Epithelial cell of prostate (primary cell): ENCODE measurements at regions not wholly inside any gene's neighbourhood (a gene's known extent, or its start where the extent isn't known, plus 50 kb on each side); places are given as distances from the start of the nearest gene placed in this dataset.

Experiments
- DNase-seq: peaks from one replicate; pipeline ENCODE4 v3.0.0-alpha.2; 2011; ENCODE audit warnings: low read depth, low spot score
- H3K27ac ChIP-seq: fragments of 450-650 bp; 2 replicates; pipeline ENCODE4 v1.5.1; 2017; ENCODE audit warnings: mild to moderate bottlenecking

DNA sequence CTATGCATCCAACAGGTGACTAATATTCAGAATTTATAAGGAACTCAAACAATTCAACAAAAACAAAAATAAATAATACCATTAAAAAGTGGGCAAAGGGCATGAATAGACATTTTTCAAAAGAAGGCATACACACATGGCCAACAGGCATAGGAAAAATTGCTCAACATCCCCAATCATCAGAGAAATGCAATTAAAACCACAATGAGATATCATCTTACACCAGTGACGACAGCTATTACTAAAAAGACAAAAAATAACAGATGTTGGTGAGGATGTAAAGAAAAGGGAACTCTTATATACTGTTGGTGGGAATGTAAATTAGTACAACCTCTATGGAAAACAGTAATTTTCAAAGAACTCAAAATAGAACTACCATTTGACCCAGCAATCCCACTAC lies 250.4 kb upstream of the N4BP1 start:
- H3K27ac ChIP-seq = no peak overlapping the region
- DNase-seq = no peak

DNA sequence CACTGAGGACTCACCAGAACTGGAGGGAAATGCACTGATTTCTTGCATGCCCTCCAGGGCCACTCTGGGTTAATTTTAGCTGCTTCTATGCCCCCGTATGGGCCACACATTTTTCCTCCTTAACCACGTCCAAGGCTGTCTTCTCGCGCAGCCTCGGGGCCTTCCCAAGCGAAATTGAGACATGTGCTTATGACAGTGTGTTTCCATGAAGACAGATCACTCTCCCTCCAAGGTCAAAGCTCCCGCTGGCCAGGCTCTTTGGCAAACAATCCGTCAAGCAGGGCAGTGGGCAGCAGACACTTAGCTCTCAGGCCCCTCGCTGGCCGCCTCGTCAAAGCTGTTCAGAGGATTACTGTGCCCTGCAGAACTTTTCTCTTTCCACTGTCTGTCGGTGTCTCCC lies 243.0 kb upstream of the N4BP1 start:
- no peak for DNase-seq
- H3K27ac ChIP-seq = no peak overlapping the region

DNA sequence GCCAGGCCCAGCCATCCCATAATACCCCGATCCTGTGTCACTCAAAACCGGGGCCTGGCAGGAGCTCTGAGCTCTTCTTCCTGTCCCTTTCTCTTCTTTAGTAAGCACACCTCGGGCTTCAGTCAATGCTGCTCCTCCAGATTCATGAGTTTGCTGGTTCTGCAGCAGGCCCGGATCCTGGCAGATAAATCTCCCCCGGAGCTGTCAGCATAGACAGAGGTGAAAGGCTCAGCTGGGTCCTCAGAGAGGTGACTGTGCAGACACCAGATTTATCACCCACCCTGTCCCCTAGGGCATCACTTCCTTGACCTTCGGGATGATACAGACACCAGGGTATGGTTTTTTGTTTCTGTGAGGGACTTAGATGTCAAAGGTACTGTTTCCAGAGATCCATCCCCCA lies 242.5 kb upstream of the N4BP1 start:
- no peak for DNase-seq
- H3K27ac ChIP-seq = no peak overlapping the region

DNA sequence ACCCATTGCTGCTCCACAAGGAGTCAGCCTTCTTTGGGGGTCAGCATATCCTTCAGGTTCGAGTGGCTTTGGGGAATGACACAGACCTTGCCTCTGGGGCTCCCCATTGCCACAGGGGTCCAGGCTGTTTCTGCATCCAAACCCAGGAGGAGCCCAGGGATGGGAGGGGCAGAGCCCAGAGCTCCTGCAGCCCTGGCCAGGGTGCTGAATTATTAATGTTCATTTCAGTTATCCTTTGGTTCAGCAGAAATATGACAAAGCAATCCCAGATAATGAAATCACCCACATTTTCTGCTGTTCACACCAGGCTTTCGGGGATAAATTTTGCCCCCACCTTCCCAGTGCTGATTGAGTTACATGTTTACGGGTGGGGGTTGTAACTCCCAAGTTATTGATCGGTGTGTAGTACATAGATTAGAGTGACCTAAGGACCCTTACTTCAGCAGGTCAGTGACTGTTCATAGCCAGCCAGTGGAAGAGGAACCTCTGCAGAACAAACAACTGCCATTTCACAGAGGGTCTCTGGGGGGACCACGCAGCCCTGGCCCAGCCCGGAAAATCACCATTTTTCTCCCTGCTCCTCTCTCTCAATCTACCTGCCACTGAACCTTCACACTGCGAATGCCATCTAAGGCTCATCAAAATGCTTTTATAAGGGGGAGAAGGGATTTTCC lies 240.3 kb upstream of the N4BP1 start:
- no peak overlapping the region for H3K27ac ChIP-seq
- no peak for DNase-seq

DNA sequence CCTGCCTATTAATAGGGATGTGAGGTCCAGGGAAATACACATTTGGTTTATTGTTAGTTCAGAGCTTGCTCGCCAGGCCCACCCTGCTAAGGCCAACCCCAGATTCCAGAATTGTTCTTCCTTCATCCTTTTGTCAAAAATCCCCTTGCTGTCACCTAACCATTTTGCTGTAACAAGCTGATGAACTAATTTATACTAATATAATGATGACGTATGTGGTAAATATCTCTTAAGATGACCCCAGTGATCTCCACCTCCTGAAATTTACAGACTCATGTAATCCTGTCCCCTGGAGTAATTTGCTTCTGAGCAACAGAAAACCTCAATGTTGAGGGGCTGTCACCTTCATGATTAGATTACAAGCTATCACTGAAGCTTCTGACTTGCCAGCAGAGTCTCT lies 236.3 kb upstream of the N4BP1 start:
- DNase-seq = no peak
- H3K27ac ChIP-seq = no peak overlapping the region

DNA sequence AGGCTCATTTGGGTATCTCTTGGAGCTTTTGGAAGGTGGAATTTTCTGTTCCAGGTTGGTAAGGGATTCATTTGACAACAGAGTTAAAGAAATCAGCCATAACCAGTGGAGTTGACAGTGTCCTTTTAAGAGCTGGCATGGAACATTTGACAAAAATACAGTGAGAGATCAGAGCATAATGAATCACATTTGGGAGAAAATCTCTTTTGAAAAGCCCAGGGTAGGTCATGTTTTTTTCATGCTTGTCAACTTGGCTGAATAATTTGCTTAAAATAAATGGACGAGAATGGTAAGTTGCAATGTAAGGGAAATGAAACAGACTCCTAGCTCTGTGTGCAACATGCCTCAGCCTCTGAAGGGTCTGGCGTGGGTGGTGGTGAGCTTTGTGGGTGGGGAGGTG lies 235.3 kb upstream of the N4BP1 start:
- DNase-seq = no peak
- no peak overlapping the region for H3K27ac ChIP-seq

DNA sequence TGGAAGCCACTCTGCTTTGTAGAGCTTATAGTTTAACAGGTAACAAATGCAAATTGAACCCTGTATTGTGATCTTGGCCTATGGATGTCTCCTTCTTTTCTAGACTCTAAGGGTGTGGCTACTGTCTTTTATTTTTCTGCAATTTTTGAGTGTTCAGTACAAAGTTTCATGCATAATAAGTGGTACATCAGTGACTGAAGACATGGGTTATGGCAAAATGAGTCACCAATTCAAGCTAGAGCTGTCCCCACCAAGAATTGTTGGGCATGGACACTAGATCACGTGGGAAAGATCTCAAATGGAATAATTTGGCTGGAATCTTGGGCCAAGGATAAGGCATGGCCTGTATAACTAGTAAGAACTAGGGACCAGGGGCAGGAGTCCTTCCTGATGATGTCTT lies 228.4 kb upstream of the N4BP1 start:
- DNase-seq = no peak
- H3K27ac ChIP-seq = no peak overlapping the region

DNA sequence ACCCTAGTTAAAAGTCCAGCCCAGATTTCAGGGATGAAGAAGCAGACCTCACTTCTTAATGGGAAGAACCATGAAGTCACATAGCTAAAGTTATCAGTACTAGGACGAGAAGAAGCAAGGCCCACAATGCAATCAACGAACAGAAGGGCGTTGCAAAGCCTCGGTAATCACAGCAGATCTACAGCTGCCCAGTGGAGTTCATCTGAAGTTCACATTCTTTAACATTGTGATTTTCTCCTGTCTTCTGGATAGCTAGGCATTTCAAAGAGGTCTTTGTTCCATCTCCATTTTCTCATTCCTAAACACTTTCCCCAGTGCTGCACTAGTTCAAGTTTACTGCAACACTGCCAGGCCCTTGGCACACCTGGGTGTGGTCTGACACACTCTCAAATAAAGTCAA lies 226.7 kb upstream of the N4BP1 start:
- H3K27ac ChIP-seq = no peak overlapping the region
- no peak for DNase-seq

DNA sequence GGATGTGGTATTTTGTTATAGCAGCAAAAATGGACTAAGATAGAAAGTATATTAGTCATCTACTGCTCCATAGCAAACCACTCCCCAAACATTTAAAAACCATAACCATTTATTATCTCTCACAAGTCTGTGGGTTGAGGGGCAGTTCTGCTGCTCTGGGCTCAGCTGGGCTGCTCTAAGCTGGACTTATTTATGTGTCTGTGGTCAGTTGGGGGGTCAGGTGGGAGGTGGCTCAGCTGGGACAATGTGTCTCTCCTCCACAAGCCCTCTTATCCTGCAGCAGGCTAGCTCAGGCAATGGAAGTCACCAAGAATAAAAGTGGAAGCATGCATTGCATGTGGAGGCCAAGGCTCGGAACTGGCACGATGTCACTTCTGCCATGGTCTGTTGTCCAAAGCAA lies 226.1 kb upstream of the N4BP1 start:
- DNase-seq = no peak
- H3K27ac ChIP-seq = no peak overlapping the region

DNA sequence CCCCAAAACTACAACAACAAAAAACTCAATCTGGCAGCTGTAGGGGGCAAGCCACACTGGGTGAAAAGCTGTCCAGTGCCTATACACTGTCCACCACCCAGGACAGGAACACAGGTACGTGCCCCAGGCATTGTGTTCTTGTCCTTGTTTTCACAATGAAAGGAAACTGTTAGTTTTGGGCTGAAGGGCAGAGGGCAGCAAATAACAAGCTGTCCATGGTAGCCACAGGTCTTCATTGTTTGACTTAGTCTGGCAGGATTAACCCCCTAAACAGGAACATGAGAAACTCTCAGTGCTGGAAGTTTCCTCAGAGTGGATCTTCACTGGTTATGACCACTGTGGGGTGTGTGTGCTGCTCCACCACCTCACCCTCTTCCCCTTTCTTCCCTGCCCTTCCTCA lies 224.6 kb upstream of the N4BP1 start:
- H3K27ac ChIP-seq = no peak overlapping the region
- DNase-seq = no peak

DNA sequence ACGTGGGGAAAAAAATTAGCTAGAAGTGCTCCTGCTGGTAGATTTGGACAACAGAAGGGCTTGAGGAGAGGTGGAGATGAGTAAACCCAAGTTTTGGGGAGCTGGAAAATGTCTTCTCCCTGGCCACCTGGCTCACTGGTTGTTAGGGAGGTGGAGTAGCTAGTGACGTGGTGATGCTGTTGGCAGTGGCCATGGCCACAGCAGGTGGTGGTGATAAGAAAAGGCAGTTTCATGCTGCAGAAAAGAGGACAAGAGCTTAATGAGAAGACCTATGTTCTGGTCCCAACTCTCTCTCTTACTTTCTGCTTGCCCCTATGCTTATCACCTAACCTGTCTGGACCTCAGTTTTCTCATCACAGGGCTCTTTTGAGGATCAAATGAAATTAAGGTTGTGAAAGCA lies 223.5 kb upstream of the N4BP1 start:
- no peak for DNase-seq

DNA sequence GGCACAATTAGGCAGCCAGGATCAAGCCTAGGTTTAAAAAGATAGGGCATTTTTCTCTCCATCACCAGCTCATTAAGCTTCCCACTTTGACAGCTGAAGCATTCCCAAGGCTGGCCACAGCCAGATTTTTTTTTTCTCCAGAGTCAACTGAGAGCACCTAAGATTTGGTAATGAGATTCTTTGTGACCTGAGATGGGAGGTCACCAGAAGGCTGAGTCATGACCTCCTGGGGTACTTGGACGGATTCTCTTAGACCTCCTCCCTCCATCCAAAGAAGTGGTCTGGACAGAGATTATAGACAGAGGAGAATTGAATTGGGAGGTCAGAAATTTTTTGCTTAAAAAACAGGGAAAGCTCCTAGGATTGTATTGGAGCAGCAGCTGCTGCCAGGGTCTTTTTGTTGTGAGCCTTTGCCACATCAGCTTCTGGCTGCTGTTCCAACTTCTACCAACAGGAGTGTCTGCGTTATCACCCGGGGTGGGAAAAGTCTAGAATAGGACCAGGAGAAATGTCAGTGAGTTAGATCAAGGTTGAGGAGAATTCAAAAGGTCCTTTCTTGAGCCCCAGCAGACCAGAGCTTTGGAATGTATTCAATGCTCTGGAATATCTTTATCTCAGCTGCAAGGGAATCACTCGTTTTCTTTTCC lies 221.2 kb upstream of the N4BP1 start:
- no peak overlapping the region for H3K27ac ChIP-seq
- no peak for DNase-seq

More for the DNA sequence above, 223.5 kb upstream of the N4BP1 start:
- no peak overlapping the region for H3K27ac ChIP-seq

DNA sequence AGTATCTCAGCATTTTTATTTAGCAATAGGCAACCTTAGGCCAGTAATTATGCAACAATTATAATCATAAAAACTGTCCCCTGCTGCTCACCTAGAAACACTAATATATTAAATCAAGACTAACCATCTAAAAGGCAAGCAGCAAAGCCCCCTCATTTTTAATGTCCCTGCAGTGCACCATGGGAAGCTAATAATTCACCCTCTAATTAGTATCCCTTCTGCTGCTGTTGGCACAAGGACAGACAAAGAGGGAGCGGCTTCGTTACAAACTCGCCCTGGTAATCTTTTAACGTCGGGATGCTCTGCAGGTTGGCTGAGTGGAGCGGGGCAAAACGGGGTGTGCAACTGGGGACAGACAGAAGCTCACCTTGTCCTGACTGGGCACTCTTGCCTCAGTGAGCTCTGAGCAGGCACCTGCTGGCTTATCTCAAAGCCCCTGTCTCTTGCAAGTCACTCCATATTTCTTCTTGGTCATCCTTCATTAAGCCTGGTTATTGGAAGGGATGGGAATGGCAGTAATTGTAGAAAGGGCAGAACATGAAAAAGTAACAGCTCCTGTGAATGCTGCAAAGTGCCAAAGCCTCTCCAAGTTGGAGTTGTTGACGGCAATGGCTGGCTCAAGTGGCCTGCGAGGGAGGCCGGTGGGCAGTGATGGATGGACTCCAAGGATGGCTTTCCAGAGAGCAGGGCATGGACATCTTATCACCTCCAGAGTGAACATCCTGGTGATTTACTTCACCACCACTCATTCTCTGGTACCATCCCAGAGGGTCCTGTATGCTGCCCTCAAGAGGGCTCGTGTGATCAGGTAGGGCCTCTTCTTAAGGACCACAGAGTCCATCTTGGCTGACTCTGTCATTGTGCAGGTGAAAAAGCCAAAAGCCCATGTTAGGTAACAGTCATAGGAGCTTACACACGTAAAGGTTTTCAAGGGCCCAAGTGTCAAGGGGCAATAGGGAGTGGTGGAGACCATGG lies 219.6 kb upstream of the N4BP1 start:
- H3K27ac ChIP-seq = no peak overlapping the region
- DNase-seq = no peak

DNA sequence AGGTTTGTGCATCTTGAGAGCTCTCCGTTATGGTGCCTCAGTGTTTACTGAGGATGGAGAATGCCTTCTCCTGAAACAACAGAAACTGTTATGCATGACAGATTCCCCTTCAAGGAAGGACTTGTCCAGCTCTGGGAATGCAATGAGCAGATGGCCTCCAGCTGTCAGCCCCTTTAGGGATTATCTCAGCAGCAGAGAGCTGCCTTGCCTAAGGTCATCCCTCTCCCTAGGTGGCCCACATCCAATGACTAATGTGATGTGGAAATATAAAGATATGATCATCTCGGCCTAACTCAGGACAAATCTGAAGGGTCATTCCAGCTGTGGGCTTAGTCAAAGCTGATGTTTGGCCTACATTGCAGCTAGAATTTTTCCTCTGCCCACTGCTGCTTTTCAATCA lies 214.3 kb upstream of the N4BP1 start:
- DNase-seq = no peak
- H3K27ac ChIP-seq = no peak overlapping the region

DNA sequence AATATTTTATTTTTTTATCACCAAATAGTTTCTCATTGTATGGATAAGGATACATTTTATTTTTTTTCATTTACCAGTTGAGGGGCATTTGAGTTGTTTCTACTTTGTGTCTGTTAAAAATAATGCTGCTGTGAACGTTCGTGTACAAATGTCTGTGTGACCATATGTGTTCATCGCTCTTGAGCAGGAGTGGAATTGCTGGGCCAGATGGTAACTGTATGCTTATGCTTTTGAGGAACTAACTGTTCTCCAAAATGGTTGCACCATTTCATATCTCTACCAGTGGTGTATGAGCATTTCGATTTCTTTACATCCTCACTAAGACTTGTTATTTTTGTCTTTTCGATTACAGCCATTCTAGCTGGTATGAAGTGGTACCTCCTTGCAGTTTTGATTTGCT lies 212.5 kb upstream of the N4BP1 start:
- no peak overlapping the region for H3K27ac ChIP-seq
- no peak for DNase-seq

DNA sequence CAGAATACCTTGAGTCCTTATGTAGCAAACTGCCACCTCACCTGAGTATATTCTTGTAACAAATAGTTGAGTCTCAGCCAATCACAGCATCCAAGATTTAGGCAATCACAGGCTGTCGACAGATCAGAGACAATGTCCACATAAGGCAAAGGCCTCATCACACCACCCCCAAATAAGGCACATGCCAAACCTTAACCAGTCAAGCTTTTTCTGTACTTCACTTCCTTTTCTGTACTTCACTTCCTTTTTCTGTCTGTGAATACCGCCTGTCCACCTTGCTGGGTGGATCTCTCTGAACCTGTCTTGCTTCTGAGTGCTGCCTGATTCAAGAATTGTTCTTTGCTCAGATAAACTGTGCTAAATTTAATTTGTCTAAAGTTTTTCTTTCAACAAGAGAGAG lies 210.4 kb upstream of the N4BP1 start:
- no peak for DNase-seq
- no peak overlapping the region for H3K27ac ChIP-seq

DNA sequence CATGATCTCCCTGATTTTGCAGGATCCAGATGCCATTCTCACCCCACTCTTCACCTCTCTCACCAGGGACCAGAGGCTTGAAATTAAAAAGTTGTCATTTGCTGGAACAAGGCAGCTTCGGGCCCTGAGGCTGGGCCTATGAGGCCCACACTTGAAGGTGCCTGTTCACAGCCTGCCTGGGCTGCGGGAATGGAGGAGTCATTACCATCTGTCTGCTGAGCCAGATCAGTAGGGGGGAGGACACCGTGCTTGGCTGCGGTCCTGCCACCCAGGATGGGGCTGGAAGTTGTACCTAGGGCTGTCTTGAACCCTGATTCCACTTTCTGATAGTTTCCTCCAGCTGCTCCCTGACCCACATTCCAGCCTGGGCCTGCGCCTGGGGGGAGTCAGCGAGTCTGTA lies 208.3 kb upstream of the N4BP1 start:
- H3K27ac ChIP-seq = no peak overlapping the region
- no peak for DNase-seq

DNA sequence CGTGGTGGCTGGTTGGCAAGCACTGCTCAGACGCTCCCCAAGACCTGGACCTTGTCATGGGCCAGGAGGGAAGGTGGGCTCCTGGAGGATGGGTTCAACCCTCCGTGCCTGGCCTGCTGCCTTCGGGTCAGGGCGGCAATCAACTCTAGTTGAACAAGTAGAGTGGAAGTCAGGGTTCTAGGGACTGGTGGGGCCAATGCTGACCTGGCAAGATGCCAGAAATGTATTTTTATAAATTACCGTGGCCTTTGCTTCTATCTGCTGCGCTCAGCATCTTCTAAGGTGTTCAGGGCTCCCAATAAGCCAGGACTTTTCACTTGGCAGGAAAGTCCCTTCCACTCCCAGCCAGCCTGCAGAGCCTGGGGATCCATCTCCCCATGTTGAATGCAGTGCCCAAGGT lies 207.1 kb upstream of the N4BP1 start:
- no peak for DNase-seq
- H3K27ac ChIP-seq = no peak overlapping the region

DNA sequence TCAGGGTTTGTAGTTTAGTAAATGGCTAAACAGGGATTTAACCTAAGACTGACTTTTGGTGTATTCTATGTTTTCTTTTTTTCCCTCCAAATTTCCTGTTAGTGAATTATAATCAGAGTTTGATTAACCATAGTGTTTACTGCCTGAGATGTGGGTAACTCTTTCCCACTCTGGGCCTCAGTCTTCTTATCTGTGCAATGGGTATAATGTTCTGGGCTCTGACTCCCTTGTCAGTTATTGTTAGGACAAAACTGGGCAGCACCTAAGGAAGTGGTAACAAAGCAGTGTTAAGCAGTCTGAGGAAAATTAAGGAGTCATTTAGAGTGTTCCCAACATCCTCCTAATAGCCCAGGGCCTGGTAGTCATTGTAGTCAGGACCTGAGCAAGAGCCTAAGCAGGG lies 206.4 kb upstream of the N4BP1 start:
- H3K27ac ChIP-seq = no peak overlapping the region
- DNase-seq = no peak

DNA sequence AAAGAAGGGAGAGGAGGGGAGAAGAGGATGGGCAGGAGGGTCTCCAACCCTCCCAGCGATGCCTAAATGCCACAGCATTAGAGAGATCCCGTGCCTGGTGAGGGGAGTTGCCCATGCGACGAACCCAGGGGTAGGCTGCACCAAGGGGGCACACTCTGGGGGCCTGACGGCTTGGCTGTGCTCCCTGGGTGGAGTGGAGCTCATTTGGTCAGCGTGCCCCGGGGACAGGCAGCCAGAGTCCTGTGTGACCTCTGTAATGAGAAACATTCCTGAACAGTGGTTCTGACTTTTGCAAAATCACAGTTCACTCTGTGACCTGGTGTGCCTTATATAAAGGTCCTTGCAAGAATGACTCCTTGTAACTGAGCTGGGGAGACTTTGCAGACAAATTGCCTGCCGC lies 205.0 kb upstream of the N4BP1 start:
- DNase-seq = no peak
- H3K27ac ChIP-seq = no peak overlapping the region

DNA sequence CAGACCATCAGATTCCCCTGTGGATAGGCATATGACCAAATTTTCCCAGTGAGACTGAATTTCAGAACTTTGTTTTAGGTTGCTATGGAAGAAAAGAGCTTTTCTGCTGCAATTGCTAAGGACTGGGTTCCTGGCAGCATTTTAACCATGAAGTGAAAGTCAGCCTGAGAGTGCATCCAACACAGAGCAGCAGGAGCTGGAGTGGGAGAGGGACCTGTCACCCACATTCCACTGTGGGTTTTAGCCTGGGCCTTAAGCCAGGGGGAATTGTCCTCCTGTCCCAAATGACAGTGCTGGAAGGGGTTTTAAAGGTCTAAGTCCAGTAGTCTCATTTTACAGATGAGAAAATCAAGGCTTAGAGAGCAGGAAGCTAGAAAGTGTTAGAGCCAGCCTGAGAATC lies 203.5 kb upstream of the N4BP1 start:
- H3K27ac ChIP-seq = no peak overlapping the region

More for the DNA sequence above, 203.5 kb upstream of the N4BP1 start:
- DNase-seq = no peak
